ENCODE measurements at regions not wholly inside any gene's neighbourhood (a gene's known extent, or its start where the extent isn't known, plus 50 kb on each side); places are given as distances from the start of the nearest gene placed in this dataset.
"Not testable (repeated sequence)": the region's sequence is repeated elsewhere in the genome, so short reads cannot be mapped to it uniquely, and the experiment has no call there.

DNA sequence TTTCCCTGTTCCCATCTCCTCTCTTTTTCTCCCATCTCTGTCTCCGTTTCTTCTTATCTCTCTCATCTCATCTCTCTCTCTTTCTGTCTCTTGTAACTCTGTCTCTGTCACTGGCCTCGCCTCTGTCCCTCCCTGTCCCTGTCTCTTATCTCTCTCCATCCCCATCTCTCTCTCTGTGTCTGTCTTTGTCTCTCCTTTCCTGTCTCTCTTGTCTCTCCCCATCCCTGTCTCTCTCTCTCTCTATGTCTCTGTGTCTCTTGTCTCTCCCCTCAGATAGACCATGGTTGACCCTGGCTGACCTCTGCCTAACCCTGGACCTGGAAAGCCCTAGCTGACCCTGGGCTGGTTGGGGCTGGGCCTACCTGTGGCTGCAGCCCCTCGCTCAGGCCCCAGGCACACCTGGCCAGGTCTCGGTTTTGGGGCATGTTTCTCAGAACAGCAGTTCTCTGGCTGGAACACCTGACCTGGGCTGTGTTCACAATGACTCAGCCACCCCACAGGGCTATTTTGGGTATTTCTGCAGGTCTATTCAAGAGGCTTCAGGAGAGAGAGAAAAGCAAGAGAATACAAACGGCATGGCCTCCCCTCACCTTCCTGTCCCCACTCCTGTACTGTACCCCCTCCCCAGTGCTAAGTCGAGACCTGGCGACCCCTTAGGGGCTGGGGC is 174.4 kb downstream of the TMEM121 start:
- no peak for DNase-seq

DNA sequence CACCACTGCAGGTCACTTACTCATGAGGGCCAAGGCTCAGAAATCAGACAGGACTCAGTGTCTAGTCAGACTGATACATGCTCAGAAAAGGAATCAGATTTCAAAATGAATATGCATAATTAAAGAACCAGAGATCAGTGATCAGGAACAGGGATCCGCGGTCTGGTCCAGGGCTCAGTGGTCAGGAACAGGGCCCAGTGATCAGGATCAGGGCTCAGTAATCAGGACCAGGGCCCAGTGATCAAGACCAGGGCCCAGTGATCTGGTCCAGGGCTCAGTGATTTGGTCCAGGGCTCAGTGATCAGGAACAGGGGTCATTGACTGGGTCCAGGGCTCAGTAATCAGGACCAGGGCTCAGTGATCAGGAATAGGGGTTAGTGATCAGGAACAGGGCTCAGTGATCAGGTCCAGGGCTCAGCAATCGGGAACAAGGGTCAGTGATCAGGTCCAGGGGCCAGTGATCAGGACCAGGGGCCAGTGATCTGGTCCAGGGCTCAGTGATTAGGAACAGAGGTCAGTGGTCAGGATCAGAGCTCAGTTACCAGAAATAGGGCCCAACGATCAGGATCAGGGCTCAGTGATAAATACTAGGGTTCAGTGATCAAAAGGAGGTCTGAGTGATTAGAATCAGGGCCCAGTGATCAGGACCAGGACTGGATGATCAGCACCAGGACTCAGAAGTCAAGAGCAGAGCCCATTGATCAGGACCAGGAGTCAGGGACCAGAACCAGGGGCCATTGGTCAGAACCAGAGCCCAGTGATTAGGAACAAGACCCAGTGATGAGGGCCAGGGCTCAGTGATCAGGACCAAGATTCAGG is 175.3 kb downstream of the TMEM121 start:
- no peak for DNase-seq

DNA sequence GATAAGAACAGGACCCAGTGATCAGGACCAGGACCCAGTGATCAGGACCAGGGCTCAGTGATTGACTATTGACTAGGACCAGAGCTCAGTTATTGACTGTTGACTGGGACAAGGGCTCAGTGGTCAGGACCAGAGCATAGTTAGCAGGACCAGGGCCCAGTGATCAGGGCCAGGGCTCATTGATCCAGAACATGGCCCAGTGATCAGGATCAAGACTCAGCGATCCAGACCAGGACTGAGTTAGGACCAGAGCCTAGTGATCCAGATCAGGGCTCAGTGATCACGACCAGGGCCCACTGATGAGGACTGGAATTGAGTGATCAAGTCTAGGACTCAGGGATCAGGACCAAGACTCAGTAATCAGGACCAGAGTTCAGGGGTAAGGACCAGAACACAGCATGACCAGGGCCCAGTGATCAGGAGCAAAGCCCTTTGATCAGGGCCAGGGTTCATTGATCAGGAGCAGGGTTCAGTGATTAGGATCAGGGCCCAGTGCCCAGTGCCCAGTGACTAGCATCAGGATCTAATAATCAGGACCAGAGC is 176.0 kb downstream of the TMEM121 start:
- no peak for DNase-seq

DNA sequence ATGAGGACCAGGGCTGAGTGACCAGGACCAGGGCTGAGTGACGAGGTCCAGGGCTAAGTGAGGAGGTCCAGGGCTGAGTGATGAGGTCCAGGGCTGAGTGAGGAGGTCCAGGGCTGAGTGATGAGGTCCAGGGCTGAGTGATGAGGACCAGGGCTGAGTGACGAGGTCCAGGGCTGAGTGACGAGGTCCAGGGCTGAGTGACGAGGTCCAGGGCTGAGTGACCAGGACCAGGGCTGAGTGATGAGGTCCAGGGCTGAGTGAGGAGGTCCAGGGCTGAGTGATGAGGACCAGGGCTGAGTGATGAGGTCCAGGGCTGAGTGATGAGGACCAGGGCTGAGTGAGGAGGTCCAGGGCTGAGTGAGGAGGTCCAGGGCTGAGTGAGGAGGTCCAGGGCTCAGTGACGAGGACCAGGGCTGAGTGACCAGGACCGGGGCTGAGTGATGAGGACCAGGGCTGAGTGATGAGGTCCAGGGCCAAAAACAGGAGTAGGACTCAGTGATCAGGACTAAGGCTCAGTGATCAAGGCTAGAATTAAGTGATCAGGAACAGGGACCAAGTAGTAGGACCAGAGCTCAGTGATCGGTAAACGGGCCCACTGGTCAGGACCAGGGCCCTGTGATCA is 176.8 kb downstream of the TMEM121 start:
- not testable (repeated sequence) for DNase-seq

DNA sequence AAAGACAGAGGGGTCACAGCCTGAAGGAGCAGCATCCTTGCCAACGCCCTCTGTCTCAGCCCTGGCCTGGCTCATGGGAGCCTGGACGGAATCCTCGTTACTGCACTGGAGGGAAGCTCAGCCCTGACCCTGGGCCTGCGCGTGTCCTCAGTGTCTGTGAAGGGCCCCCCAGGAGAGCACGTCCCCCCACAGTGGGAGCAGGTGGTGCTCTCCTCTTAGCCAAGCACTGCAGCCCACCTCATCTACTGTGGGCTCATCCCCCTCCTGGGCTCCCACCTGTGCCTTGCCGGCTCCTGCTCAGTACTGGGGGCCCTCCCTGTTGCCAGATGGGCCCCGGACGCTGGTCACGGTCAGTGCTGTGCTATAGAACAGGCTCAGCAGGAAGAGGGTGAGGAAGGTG is 177.7 kb downstream of the TMEM121 start:
- not testable (repeated sequence) for DNase-seq

DNA sequence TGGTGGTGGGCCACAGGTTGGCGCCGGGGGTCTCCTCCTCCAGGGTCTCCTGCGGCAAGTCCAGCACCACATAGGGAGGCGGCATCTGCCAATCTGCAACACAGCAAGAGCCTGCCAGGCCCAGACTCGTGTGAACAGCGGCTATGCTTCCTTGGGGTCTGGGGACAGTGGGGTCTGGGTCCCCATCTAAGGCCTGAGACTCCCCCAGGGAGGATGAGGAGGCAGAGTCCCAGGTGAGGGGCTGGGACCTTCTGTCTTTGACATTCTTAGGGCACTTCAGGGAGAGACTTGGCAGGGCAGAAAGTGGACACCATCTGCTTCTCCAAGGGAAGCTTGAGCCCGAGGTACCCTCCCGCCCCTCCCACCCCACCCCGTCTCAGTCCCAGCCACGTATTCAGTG is 178.1 kb downstream of the TMEM121 start:
- DNase-seq: not testable (repeated sequence)

DNA sequence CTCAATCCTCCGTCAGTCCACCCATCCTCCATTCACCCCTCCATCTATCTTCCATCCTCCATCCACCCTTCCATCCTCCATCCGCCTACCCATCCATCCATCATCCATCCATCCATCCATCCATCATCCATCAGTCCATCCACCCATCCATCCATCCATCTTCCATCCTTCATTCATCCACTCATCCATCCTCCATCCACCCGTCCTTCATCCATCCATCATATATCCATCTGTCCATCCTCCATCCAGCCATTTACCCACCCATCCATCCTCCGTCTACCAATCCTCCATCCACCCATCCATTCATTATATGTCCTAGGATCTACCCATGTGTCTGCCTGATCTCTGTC is 179.1 kb downstream of the TMEM121 start:
- DNase-seq: not testable (repeated sequence)

DNA sequence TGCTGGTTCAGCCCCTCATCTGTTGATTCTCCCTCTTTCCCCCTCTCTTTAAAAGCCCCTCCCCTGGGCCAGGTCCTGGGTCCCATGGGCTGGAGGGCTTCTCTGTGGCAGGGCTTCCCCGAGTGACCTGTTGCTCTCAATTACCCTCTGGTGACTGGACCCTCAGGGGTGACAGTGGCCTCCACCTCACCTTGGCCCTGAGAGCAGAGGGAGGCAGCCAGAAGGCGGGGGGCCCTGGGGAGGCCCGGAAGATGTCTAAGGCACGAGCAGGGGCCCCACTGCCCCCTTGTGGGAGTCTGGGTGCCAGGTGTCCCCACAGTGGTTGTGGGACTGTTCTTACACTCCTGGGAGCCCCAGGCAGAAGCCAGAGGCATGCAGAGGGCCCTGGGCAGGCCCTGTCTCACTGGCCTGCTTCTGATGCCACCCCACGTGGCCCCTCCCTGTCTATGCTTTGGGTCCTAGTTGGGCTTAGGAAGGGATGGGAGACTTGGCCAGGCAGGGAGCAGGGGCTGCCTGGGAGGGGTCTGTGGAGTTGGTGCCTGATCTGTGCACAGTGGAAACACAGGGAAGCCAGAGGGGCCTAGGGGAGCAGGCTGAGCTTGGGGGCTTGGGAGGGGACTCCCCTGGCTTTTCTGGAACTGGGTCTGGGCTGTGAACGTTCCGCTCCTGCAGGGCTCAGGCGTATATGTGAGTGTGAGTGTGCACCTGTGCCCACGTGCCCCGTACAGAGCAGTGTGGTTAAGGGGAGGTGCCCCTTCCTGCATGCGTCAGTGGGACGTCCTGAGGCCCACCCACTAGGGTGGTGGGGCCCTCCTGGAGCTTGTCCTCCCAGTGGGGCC is 179.7 kb downstream of the TMEM121 start:
- not testable (repeated sequence) for DNase-seq

DNA sequence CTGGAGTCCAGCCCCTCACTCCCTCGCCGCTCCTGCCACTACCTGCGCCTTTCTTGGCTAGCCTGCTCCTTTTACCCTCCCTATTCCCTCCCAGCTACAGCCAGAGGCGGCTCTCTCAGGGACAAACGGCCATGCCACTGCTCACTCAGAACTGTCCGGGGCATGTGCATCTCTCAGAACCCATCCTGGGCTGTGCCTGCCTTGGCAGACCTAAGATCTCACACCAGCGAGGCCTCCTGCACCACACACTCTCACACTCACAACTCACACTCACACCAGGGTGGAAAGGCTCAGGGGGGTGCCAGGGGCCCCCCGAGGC is 180.3 kb downstream of the TMEM121 start:
- DNase-seq: not testable (repeated sequence)

DNA sequence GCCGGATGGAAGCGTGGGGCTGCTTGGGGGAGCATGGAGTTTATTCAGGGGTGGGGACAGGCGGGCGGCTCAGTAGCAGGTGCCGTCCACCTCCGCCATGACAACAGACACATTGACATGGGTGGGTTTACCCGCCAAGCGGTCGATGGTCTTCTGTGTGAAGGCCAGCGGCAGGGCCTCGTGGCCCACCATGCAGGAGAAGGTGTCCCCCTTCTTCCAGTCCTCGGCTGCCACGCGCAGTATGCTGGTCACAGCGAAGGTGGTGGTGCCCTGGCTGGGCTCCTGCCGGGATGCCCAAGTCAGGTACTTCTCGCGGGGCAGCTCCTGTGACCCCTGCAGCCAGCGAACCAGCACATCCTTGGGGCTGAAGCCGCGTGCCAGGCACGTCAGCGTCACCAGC is 180.7 kb downstream of the TMEM121 start:
- DNase-seq: not testable (repeated sequence)

DNA sequence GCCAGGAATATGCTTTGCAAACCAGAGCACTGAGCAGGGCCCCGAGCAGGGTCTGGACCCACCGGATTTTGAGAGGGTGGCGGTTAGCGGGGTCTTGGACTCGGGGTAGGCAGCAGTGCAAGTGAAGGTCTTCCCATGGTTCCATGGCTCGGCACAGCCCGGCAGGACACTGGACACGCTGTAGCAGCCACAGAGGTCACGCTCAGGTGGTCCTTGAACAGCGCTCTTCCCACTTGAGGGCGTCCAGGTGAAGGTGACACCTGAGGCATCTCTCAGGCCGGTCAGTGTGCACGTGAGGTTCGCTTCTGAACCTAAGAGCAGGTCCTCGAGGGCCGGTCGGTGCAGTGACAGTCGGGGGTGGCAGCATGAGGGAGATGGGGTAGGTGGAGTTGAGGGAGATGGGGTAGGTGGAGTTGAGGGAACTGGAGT is 181.4 kb downstream of the TMEM121 start:
- DNase-seq: not testable (repeated sequence)

DNA sequence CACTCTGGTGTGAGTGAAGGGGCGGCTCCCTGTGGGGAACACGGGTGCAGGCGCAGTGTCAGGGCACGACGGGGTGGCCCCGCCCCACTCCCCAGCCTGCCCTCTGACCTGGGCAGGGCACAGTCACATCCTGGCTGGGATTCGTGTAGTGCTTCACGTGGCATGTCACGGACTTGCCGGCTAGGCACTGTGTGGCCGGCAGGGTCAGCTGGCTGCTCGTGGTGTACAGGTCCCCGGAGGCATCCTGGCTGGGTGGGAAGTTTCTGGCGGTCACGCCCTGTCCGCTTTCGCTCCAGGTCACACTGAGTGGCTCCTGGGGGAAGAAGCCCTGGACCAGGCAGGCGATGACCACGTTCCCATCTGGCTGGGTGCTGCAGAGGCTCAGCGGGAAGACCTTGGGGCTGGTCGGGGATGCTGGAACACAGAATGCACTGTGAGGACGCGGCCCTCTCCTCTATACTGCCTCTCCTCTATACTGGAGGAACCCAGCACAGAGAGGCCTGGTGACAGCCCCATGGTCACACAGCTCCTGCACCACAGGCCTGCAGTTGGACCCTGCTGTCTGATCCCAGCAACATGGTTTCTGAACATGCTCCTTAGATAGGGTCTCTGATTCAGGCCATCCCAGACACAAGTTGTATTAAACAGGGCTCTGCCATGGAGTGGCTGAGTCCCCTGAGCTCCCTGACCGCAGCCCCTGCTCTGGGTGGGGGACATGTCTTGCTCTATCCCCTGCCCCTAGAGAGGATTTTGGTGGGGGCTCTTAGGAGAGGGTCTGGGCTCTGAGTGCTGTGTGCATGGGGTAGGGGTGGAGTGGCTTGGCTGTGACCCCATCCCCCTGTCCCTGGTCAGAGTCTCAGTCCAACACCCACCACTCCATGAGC is 182.1 kb downstream of the TMEM121 start:
- DNase-seq: not testable (repeated sequence)

DNA sequence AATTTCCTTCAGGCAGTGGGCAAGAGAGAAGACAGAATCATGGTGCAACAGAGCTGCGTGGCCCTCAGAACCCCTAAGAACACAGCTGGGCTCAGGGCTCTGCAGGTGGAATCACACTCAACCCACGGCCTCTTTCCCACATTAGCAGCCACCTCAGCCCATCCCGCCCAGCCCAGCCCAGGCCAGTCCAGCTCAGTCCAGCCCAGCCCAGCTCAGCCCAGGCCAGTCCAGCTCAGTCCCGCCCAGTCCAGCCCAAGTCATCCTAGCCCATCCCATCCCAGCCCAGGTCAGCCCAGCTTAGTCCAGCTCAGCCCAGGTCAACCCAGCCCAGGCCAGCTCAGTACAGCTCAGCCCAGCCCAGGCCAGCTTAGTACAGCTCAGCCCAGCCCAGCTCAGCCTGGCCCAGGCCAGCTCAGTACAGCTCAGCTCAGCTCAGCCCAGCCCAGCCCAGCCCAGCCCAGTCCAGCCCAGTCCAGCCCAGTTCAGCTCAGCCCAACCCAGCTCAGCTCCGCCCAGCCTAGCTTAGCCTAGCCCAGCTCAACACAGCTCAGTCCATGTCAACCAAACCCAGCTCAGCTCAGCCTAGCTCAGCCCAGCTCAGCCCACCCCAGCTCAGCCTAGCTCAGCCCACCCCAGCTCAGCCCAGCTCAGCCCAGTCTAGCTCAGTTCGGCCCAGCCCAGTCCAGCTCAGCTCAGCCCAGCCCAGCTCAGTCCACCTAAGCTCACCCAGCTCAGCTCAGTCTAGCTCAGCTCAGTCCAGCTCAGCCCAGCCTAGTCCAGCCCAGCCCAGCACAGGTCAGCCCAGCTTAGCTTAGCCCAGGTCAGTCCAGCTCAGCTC is 183.1 kb downstream of the TMEM121 start:
- no peak for DNase-seq

DNA sequence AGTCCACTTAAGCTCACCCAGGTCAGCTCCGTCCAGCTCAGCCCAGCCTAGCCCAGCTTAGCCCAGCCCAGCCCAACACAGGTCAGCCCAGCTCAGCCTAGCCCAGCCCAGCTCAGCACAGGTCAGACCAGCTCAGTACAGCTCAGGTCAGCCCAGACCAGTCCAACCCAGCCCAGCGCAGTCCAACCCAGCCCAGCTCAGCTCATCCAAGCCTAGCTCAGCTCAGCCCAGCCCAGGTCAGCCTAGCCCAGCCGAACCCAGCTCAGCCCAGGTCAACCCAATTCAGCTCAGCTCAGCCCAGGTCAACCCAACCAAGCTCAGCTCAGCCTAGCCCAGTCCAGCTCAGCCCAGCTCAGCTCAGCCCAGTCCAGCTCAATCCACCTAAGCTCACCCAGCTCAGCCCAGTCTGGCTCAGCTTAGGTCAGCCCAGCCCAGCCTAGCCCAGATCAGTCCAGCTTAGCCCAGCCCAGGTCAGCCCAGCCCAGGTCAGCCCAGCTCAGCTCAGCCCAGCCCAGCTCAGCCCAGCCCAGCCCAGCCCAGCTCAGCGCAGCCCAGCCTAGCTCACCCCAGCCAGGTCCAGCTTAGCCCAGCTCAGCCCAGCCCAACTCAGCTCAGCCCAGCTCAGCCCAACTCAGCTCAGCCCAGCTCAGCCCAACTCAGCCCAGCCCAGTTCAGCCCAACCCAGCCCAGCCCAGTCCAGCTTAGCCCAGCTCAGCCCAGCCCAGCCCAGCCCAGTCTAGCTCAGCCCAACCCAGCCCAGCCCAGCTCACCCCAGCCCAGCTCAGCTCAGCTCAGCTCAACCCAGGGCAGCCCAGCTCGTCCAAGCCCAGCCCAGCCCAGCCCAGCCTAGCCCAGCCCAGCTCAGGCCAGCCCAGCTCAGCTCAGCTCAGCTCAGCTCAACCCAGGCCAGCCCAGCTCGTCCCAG is 184.0 kb downstream of the TMEM121 start:
- no peak for DNase-seq

DNA sequence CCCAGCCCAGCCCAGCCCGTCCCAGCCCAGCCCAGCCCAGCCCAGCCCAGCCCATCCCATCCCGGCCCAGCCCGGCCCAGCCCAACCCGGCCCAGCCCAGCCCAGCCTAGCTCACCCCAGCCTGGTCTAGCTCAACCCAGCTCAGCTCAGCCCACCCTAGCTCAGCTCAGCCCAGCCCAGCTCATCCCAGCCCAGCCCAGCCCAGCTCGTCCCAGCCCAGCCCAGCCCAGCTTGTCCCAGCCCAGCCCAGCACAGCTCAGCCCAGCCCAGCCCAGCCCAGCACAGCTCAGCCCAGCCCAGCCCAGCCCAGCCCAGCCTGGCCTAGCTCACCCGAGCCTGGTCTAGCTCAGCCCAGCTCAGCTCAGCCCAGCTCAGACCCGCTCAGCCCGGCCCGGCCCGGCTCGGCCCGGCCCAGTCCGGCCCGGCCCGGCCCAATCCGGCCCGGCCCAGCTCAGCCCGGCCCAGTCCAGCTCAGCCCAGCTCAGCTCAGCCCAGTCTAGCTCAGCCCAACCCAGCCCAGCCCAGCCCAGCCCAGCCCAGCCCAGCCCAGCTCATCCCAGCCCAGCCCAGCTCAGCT is 184.7 kb downstream of the TMEM121 start:
- DNase-seq: no peak

DNA sequence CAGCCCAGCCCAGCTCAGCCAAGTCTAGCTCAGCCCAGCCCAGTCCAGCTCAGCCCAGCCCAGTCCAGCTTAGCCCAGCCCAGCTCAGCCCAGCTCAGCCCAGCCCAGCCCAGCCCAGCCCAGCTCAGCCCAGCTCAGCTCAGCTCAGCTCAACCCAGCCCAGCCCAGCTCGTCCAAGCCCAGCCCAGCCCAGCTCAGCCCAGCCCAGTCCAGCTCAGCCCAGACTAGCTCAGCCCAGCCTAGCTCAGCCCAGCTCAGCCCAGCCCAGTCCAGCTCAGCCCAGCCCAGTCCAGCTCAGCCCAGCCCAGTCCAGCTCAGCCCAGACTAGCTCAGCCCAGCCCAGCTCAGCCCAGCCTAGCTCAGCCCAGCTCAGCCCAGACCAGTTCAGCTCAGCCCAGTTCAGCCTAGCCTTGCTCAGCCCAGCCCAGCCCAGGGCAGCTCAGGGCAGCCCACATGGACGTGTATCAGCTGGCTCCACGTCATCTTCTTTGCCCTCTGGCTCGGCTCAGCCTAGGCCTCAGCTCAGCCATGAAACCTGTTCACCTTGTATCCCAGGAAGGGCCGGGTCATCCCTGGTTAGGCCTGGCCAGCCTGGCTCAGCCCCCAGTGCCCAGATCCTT is 185.6 kb downstream of the TMEM121 start:
- no peak for DNase-seq

DNA sequence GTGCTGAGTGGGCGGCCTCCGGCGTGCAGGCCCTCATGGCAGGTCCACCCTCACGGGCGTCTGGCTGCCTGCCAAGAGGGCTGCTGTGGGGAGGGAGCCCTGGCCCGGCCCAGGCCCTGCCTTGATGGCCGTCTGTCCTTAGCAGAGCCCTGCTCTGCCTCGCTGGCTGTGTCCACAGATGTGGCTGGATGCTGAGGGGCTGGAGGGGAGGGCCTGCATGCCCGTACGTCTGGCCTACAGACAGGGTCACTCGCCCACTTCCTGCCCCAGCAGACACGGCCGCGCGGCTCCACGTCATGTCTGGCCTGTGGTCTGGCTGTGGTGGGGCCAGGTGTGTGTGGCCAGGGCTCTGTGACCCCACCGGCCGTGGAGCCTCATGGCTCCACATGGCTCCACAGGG is 186.3 kb downstream of the TMEM121 start:
- DNase-seq: not testable (repeated sequence)

DNA sequence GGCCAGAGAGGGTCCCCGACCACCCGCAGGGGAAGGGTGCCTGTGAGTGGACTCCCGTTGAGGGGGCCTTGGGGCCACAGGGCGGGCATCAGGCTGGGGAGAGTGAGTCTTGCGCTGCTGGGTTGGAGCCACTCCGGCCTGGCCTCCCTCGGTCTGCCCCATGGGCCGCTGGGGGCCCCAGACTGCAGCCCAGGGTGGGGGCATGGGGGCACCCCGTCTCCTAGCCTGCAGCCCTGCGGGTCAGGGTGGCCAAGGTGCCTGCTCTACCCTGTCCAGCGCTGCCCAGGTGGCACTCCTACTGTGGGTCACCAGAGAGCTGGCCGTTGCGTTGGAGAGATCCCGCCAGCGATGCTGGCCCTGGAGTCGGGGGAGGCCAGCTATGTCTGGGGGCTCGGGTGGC is 186.8 kb downstream of the TMEM121 start:
- DNase-seq: not testable (repeated sequence)

DNA sequence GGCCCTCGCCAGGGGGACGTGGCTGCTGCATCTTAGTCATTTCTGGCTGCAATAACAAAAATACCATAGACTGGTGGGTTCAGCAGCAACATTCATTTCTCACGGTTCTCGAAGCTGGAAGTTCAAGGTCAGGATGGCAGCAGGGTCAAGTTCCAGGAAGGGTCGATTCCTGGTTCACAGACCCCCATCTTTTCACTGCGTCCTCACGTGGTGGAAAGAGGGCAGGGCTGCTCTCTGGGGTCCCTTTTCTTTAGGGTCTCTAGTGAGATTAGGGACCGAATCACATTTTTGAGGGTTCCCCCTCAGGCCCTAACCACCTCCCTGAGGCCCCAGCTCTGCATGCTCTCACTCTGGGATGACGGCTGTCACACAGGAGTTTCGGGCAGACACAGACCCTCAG is 187.5 kb downstream of the TMEM121 start:
- not testable (repeated sequence) for DNase-seq
